ENCODE measurements at regions not wholly inside any gene's neighbourhood (a gene's known extent, or its start where the extent isn't known, plus 50 kb on each side); places are given as distances from the start of the nearest gene placed in this dataset.
A peak's percentile ranks its signal among the peaks of the same experiment; 100 is the strongest.

GRCh38 chr7:25303281-25304181 is 75.2 kb upstream of the NPVF start:
- WGBS: 31% methylated on average over 3 of the region's 3 CpGs

GRCh38 chr7:25304691-25305090 is 76.4 kb upstream of the NPVF start:
- Histone ChIP-seq H3K4me1 (ENCODE audit: control insufficient read depth, insufficient read depth, low read length) (peaks cover 3% of the 10 kb centered on the region), H3K27ac (ENCODE audit: low read length) (no peak overlapping the region), H3K27me3 (ENCODE audit: control insufficient read depth, insufficient read depth) (no peaks in the 10 kb centered on the region), H3K4me3 (ENCODE audit: low read length) (no peak overlapping the region), H3K9me3 (ENCODE audit: control insufficient read depth, low read length) (no peaks in the 10 kb centered on the region)
- DNase-seq: no peak
- 72% methylated on average over 4 of the region's 4 CpGs for WGBS
- ATAC-seq: no peak
- intact Hi-C loops (cut with DNase I): no loop called here

More at GRCh38 chr7:25303281-25304181, 75.2 kb upstream of the NPVF start:
- ATAC-seq: peak in 1 of 2 donors; percentile 45
- H3K4me3 ChIP-seq (ENCODE audit: low read length): no peak overlapping the region
- no peak overlapping the region for H3K27ac ChIP-seq (ENCODE audit: low read length)
- no peaks in the 10 kb centered on the region for H3K9me3 ChIP-seq (ENCODE audit: control insufficient read depth, low read length)
- no peaks in the 10 kb centered on the region for H3K27me3 ChIP-seq (ENCODE audit: control insufficient read depth, insufficient read depth)
- H3K4me1 ChIP-seq (ENCODE audit: control insufficient read depth, insufficient read depth, low read length): peaks cover 3% of the 10 kb centered on the region
- intact Hi-C loops (cut with DNase I): no loop called here
- DNase-seq: peak in 1 of 3 donors; percentile 39

DNA sequence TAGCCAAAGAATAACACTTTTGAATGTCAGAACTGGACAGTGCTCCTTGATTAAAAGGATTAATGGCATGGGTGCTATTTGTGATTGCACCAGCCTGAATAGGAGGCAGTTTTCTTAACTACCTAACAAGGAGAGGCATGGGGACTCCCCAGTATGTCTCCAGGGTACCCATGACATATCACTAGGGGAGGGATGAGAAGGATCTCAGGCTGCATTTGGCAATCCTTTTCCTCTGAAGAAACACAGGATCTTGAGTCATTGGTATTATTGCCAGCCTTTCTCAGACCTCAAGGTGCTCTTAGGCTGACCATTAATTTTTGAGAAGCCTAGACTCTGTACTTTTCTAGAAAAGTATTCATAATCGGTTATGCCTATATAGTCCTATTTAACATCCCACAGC is 77.5 kb upstream of the NPVF start:
- intact Hi-C loops (cut with DNase I): no loop called here
- 91% methylated on average over 1 of the region's 1 CpG for WGBS
- peaks cover 3% of the 10 kb centered on the region for H3K4me1 ChIP-seq (ENCODE audit: control insufficient read depth, insufficient read depth, low read length)
- no peaks in the 10 kb centered on the region for H3K27me3 ChIP-seq (ENCODE audit: control insufficient read depth, insufficient read depth)
- no peak for ATAC-seq
- H3K9me3 ChIP-seq (ENCODE audit: control insufficient read depth, low read length): no peaks in the 10 kb centered on the region
- DNase-seq: no peak
- no peak overlapping the region for H3K27ac ChIP-seq (ENCODE audit: low read length)
- H3K4me3 ChIP-seq (ENCODE audit: low read length): no peak overlapping the region

GRCh38 chr7:25307624-25308023 is 79.3 kb upstream of the NPVF start:
- Histone ChIP-seq H3K27ac (ENCODE audit: low read length) (no peak overlapping the region), H3K4me3 (ENCODE audit: low read length) (no peak overlapping the region), H3K27me3 (ENCODE audit: control insufficient read depth, insufficient read depth) (no peaks in the 10 kb centered on the region), H3K4me1 (ENCODE audit: control insufficient read depth, insufficient read depth, low read length) (peaks cover 3% of the 10 kb centered on the region), H3K9me3 (ENCODE audit: control insufficient read depth, low read length) (no peaks in the 10 kb centered on the region)
- ATAC-seq: no peak
- DNase-seq: no peak
- intact Hi-C loops (cut with DNase I): no loop called here
- 88% methylated on average over 1 of the region's 1 CpG for WGBS

DNA sequence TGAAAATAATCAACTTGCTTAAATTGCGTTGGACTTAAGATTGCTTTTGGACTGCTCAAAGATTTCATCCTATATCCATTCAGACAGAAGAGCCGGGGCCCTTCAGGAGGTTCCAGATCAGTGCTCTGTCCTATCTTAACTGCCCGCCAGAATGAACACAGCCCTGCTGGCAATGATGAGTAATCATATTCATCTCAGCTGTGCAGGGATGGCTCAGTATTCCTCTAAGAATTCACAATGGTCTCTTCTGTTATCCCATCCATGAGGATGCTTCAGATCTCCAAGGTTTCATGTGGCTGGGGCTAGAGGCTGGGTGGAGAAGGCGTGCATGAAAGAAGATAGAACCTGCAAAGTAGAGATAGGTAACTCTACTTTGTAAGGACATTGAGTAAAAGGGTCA is 80.0 kb upstream of the NPVF start:
- DNase-seq (no peak), ATAC-seq (no peak)
- Histone ChIP-seq H3K4me3 (ENCODE audit: low read length) (no peak overlapping the region), H3K4me1 (ENCODE audit: control insufficient read depth, insufficient read depth, low read length) (peaks cover 2% of the 10 kb centered on the region), H3K27ac (ENCODE audit: low read length) (no peak overlapping the region), H3K27me3 (ENCODE audit: control insufficient read depth, insufficient read depth) (no peaks in the 10 kb centered on the region), H3K9me3 (ENCODE audit: control insufficient read depth, low read length) (no peaks in the 10 kb centered on the region)
- intact Hi-C loops (cut with DNase I): no loop called here
- WGBS: 80% methylated on average over 4 of the region's 4 CpGs

- intact Hi-C loops (cut with DNase I): no loop called here
- Histone ChIP-seq H3K4me3 (ENCODE audit: low read length) (no peak overlapping the region), H3K27me3 (ENCODE audit: control insufficient read depth, insufficient read depth) (no peaks in the 10 kb centered on the region), H3K4me1 (ENCODE audit: control insufficient read depth, insufficient read depth, low read length) (no peaks in the 10 kb centered on the region), H3K9me3 (ENCODE audit: control insufficient read depth, low read length) (no peaks in the 10 kb centered on the region), H3K27ac (ENCODE audit: low read length) (no peak overlapping the region)
- no peak for DNase-seq
- no peak for ATAC-seq
- WGBS: 58% methylated on average over 6 of the region's 6 CpGs
These were observed 80.8 kb upstream of the NPVF start for GRCh38 chr7:25308906-25309705.

- H3K27ac ChIP-seq (ENCODE audit: low read length): no peak overlapping the region
- no peaks in the 10 kb centered on the region for H3K27me3 ChIP-seq (ENCODE audit: control insufficient read depth, insufficient read depth)
- no peaks in the 10 kb centered on the region for H3K4me1 ChIP-seq (ENCODE audit: control insufficient read depth, insufficient read depth, low read length)
- no peak for ATAC-seq
- H3K9me3 ChIP-seq (ENCODE audit: control insufficient read depth, low read length): no peaks in the 10 kb centered on the region
- no peak for DNase-seq
- no peak overlapping the region for H3K4me3 ChIP-seq (ENCODE audit: low read length)
- intact Hi-C loops (cut with DNase I): no loop called here
These were observed 82.6 kb upstream of the NPVF start for GRCh38 chr7:25310896-25311295.

- H3K27ac ChIP-seq (ENCODE audit: low read length): no peak overlapping the region
- H3K4me1 ChIP-seq (ENCODE audit: control insufficient read depth, insufficient read depth, low read length): no peaks in the 10 kb centered on the region
- WGBS: 83% methylated on average over 1 of the region's 1 CpG
- H3K9me3 ChIP-seq (ENCODE audit: control insufficient read depth, low read length): no peaks in the 10 kb centered on the region
- DNase-seq (no peak), ATAC-seq (no peak)
- intact Hi-C loops (cut with DNase I): no loop called here
- no peaks in the 10 kb centered on the region for H3K27me3 ChIP-seq (ENCODE audit: control insufficient read depth, insufficient read depth)
- H3K4me3 ChIP-seq (ENCODE audit: low read length): no peak overlapping the region
These were observed 83.1 kb upstream of the NPVF start for GRCh38 chr7:25311346-25311745.

GRCh38 chr7:25312968-25313367 is 84.7 kb upstream of the NPVF start:
- H3K27ac ChIP-seq (ENCODE audit: low read length): no peak overlapping the region
- H3K4me1 ChIP-seq (ENCODE audit: control insufficient read depth, insufficient read depth, low read length): no peaks in the 10 kb centered on the region
- no peaks in the 10 kb centered on the region for H3K9me3 ChIP-seq (ENCODE audit: control insufficient read depth, low read length)
- H3K27me3 ChIP-seq (ENCODE audit: control insufficient read depth, insufficient read depth): no peaks in the 10 kb centered on the region
- ATAC-seq (no peak), DNase-seq (no peak)
- H3K4me3 ChIP-seq (ENCODE audit: low read length): no peak overlapping the region
- WGBS: 82% methylated on average over 6 of the region's 6 CpGs
- intact Hi-C loops (cut with DNase I): no loop called here

- no peak for ATAC-seq
- intact Hi-C loops (cut with DNase I): no loop called here
- no peaks in the 10 kb centered on the region for H3K27me3 ChIP-seq (ENCODE audit: control insufficient read depth, insufficient read depth)
These were observed 85.2 kb upstream of the NPVF start for GRCh38 chr7:25313526-25313925.

GRCh38 chr7:25314094-25314730 is 85.9 kb upstream of the NPVF start:
- no peak for DNase-seq
- Histone ChIP-seq H3K9me3 (ENCODE audit: control insufficient read depth, low read length) (no peaks in the 10 kb centered on the region), H3K4me1 (ENCODE audit: control insufficient read depth, insufficient read depth, low read length) (no peaks in the 10 kb centered on the region), H3K27ac (ENCODE audit: low read length) (no peak overlapping the region), H3K4me3 (ENCODE audit: low read length) (no peak overlapping the region), H3K27me3 (ENCODE audit: control insufficient read depth, insufficient read depth) (no peaks in the 10 kb centered on the region)
- no peak for ATAC-seq
- WGBS: 85% methylated on average over 5 of the region's 5 CpGs
- intact Hi-C loops (cut with DNase I): no loop called here

More at GRCh38 chr7:25313526-25313925, 85.2 kb upstream of the NPVF start:
- Histone ChIP-seq H3K4me3 (ENCODE audit: low read length) (no peak overlapping the region), H3K27ac (ENCODE audit: low read length) (no peak overlapping the region), H3K4me1 (ENCODE audit: control insufficient read depth, insufficient read depth, low read length) (no peaks in the 10 kb centered on the region), H3K9me3 (ENCODE audit: control insufficient read depth, low read length) (no peaks in the 10 kb centered on the region)
- WGBS: 81% methylated on average over 1 of the region's 1 CpG
- no peak for DNase-seq

All from right cardiac atrium (tissue), 5 donors.